HG02943 (cell line): ENCODE measurements at regions not wholly inside any gene's neighbourhood (a gene's known extent, or its start where the extent isn't known, plus 50 kb on each side); places are given as distances from the start of the nearest gene placed in this dataset.
"Not testable (repeated sequence)": the region's sequence is repeated elsewhere in the genome, so short reads cannot be mapped to it uniquely, and the experiment has no call there.

ENCODE experiments used
- ATAC-seq: cut with Tn5 transposase; IDR thresholded peaks from one replicate; pipeline ENCODE4 v1.9.1; 2021; ENCODE audit warnings: mild to moderate bottlenecking, low read depth, moderate library complexity; ENCODE audit not compliant: unreplicated experiment

- ATAC-seq: no peak
Measured at GRCh38 chr9:100794738-100795269, 216.9 kb downstream of the CAVIN4 start.

GRCh38 chr9:100803956-100804355 lies 224.6 kb upstream of the PLPPR1 start:
- no peak for ATAC-seq

- no peak for ATAC-seq
Measured at GRCh38 chr9:100811643-100812042, 216.9 kb upstream of the PLPPR1 start.

- no peak for ATAC-seq
Measured at GRCh38 chr9:100813871-100814270, 214.7 kb upstream of the PLPPR1 start.

- ATAC-seq: no peak
Measured at GRCh38 chr9:100819980-100820379, 208.5 kb upstream of the PLPPR1 start.

- not testable (repeated sequence) for ATAC-seq
Measured at GRCh38 chr9:100833035-100833434, 195.5 kb upstream of the PLPPR1 start.

GRCh38 chr9:100838857-100839256 lies 189.7 kb upstream of the PLPPR1 start:
- ATAC-seq: no peak

GRCh38 chr9:100848726-100849125 lies 179.8 kb upstream of the PLPPR1 start:
- no peak for ATAC-seq

- no peak for ATAC-seq
Measured at GRCh38 chr9:100852088-100852487, 176.4 kb upstream of the PLPPR1 start.

- ATAC-seq: no peak
Measured at GRCh38 chr9:100856238-100856637, 172.3 kb upstream of the PLPPR1 start.

- no peak for ATAC-seq
Measured at GRCh38 chr9:100865111-100865510, 163.4 kb upstream of the PLPPR1 start.

GRCh38 chr9:100865648-100866047 lies 162.9 kb upstream of the PLPPR1 start:
- no peak for ATAC-seq

- ATAC-seq: no peak
Measured at GRCh38 chr9:100869326-100869725, 159.2 kb upstream of the PLPPR1 start.

- no peak for ATAC-seq
Measured at GRCh38 chr9:100879884-100880283, 148.6 kb upstream of the PLPPR1 start.

GRCh38 chr9:100880284-100880683 lies 148.2 kb upstream of the PLPPR1 start:
- ATAC-seq: no peak

- no peak for ATAC-seq
Measured at GRCh38 chr9:100884518-100884917, 144.0 kb upstream of the PLPPR1 start.

- no peak for ATAC-seq
Measured at GRCh38 chr9:100890321-100890720, 138.2 kb upstream of the PLPPR1 start.

- no peak for ATAC-seq
Measured at GRCh38 chr9:100911273-100911672, 117.3 kb upstream of the PLPPR1 start.

GRCh38 chr9:100913257-100913656 lies 115.3 kb upstream of the PLPPR1 start:
- no peak for ATAC-seq

GRCh38 chr9:100914266-100914665 lies 114.3 kb upstream of the PLPPR1 start:
- ATAC-seq: no peak

GRCh38 chr9:100919506-100919905 lies 109.0 kb upstream of the PLPPR1 start:
- ATAC-seq: no peak

GRCh38 chr9:100926366-100926765 lies 102.2 kb upstream of the PLPPR1 start:
- no peak for ATAC-seq

GRCh38 chr9:100927763-100928162 lies 100.8 kb upstream of the PLPPR1 start:
- no peak for ATAC-seq
